HepG2 (cell line): ENCODE measurements at regions not wholly inside any gene's neighbourhood (a gene's known extent, or its start where the extent isn't known, plus 50 kb on each side); places are given as distances from the start of the nearest gene placed in this dataset.
A peak's percentile ranks its signal among the peaks of the same experiment; 100 is the strongest.

ENCODE experiments used
- DMAP1 ChIP-seq: IDR thresholded peaks from 2 replicates; pipeline ENCODE4 v1.6.1; 2016
- HNF4A ChIP-seq: sonication (generic); formaldehyde crosslinking; IDR thresholded peaks from 2 replicates; pipeline ENCODE4 v1.4.0; 2020; ENCODE audit warnings: missing genetic modification reagents
- MEIS1 ChIP-seq: sonication (generic); formaldehyde crosslinking; IDR thresholded peaks from 2 replicates; pipeline ENCODE4 v1.9.0; 2021; ENCODE audit warnings: mild to moderate bottlenecking, missing genetic modification reagents, moderate library complexity, borderline replicate concordance
- MTF2 ChIP-seq: sonication (generic); formaldehyde crosslinking; IDR thresholded peaks from 2 replicates; pipeline ENCODE4 v1.5.0; 2020; ENCODE audit warnings: missing genetic modification reagents, borderline replicate concordance
- MYC ChIP-seq: sonication (generic); formaldehyde crosslinking; IDR thresholded peaks from 2 replicates; pipeline ENCODE4 v1.9.0; 2021; ENCODE audit warnings: missing genetic modification reagents, borderline replicate concordance
- PLRG1 ChIP-seq: fragments of 450-650 bp; conservative IDR thresholded peaks from 2 replicates; pipeline ENCODE4 v1.6.1; 2016
- RAD21 ChIP-seq: fragments of 450-650 bp; formaldehyde crosslinking; IDR thresholded peaks from 2 replicates; pipeline ENCODE4 v1.5.0; 2020; ENCODE audit warnings: mild to moderate bottlenecking
- SETDB1 ChIP-seq: sonication (generic); formaldehyde crosslinking; IDR thresholded peaks from 2 replicates; pipeline ENCODE4 v1.5.1; 2020; ENCODE audit warnings: missing genetic modification reagents, mild to moderate bottlenecking, borderline replicate concordance
- SMYD3 ChIP-seq: sonication (generic); formaldehyde crosslinking; IDR thresholded peaks from 2 replicates; pipeline ENCODE4 v1.8.1; 2023; ENCODE audit warnings: mild to moderate bottlenecking, missing genetic modification reagents
- SOX13 ChIP-seq, 3 experiments: fragments of 450-650 bp in 1 of 3; sonication (generic) in 1 of 3; formaldehyde crosslinking in 1 of 3; IDR thresholded peaks in 2 of 3; conservative IDR thresholded peaks in 1 of 3; 2 replicates each; pipeline versions ENCODE4 v1.5.0 to v1.6.1; 2016 to 2020; ENCODE audit warnings: antibody characterized with exemption in 1 of 3, mild to moderate bottlenecking in 1 of 3, missing compliant biosample characterization in 1 of 3, missing genetic modification reagents in 1 of 3, moderate library complexity in 1 of 3
- ZBTB7B ChIP-seq: sonication (generic); formaldehyde crosslinking; IDR thresholded peaks from 2 replicates; pipeline ENCODE4 v1.4.0; 2020; ENCODE audit warnings: missing genetic modification reagents
- ZFP82 ChIP-seq: sonication (generic); formaldehyde crosslinking; IDR thresholded peaks from 2 replicates; pipeline ENCODE4 v1.5.1; 2020; ENCODE audit warnings: mild to moderate bottlenecking, missing genetic modification reagents, borderline replicate concordance
- ZFX ChIP-seq: sonication (generic); formaldehyde crosslinking; IDR thresholded peaks from 2 replicates; pipeline ENCODE4 v1.4.0; 2020; ENCODE audit warnings: mild to moderate bottlenecking, low read depth, missing genetic modification reagents, moderate library complexity
- ZKSCAN1 ChIP-seq: fragments of 150-350 bp; IDR thresholded peaks from 2 replicates; pipeline ENCODE4 v1.6.1; 2014; ENCODE audit warnings: low read length
- ZNF205 ChIP-seq: IDR thresholded peaks from 2 replicates; pipeline ENCODE4 v1.6.1; 2018; ENCODE audit warnings: missing biosample characterization, missing genetic modification reagents
- ZNF264 ChIP-seq: sonication (generic); formaldehyde crosslinking; IDR thresholded peaks from 2 replicates; pipeline ENCODE4 v1.4.0; 2020; ENCODE audit warnings: missing genetic modification reagents
- ZNF616 ChIP-seq: sonication (generic); formaldehyde crosslinking; IDR thresholded peaks from 2 replicates; pipeline ENCODE4 v1.5.0; 2020; ENCODE audit warnings: low read depth, mild to moderate bottlenecking, missing genetic modification reagents
- ZNF652 ChIP-seq: IDR thresholded peaks from 2 replicates; pipeline ENCODE4 v1.6.1; 2016; ENCODE audit warnings: low read depth, borderline replicate concordance
- ZNF749 ChIP-seq: sonication (generic); formaldehyde crosslinking; IDR thresholded peaks from 2 replicates; pipeline ENCODE4 v1.8.0; 2022; ENCODE audit warnings: mild to moderate bottlenecking, missing genetic modification reagents, moderate library complexity, borderline replicate concordance
- ZNF790 ChIP-seq: sonication (generic); formaldehyde crosslinking; IDR thresholded peaks from 2 replicates; pipeline ENCODE4 v1.8.0; 2022; ENCODE audit warnings: missing genetic modification reagents, mild to moderate bottlenecking, borderline replicate concordance
- ZSCAN30 ChIP-seq: sonication (generic); formaldehyde crosslinking; IDR thresholded peaks from 2 replicates; pipeline ENCODE4 v1.5.0; 2020; ENCODE audit warnings: mild to moderate bottlenecking, missing genetic modification reagents
- ZSCAN9 ChIP-seq: IDR thresholded peaks from 2 replicates; pipeline ENCODE4 v1.6.1; 2016; ENCODE audit warnings: borderline replicate concordance
- TF ChIP-seq, protein P1 (sequence below): sonication (generic); formaldehyde crosslinking; IDR thresholded peaks from 2 replicates; pipeline ENCODE4 v1.4.0; 2020; ENCODE audit warnings: missing genetic modification reagents
- TF ChIP-seq, protein P2 (sequence below): sonication (generic); formaldehyde crosslinking; conservative IDR thresholded peaks from 2 replicates; pipeline ENCODE4 v1.8.0; 2022; ENCODE audit warnings: missing genetic modification reagents
- TF ChIP-seq, protein P3 (sequence below): sonication (generic); formaldehyde crosslinking; IDR thresholded peaks from 2 replicates; pipeline ENCODE4 v1.5.1; 2020; ENCODE audit warnings: mild to moderate bottlenecking, missing genetic modification reagents, borderline replicate concordance
- TF ChIP-seq, protein P4 (sequence below): IDR thresholded peaks from 2 replicates; pipeline ENCODE4 v1.6.1; 2018; ENCODE audit warnings: missing genetic modification reagents, mild to moderate bottlenecking, missing compliant biosample characterization

DNA sequence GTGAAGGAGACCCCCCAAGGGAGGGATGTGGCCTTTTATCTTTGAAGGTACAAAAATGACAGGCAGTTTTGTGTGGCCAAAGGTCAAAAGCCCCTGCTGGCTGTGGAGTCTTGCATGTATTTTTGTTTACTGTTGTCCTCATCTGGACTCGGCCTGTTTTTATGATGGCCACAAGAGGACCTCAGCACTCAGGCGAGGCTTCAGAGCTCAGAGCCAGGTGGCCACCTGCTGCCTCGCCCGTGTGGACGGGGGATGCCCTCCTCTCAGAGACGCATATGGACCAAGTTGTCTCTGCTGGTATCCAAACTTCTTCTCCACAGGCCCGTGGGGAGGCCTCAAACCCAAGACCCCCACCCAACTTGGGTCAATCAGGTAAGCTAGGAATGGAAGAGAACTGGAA is 118.2 kb downstream of the DACT2 start (continued):
- TF ChIP-seq ZNF616 (no peak), ZBTB7B (CRISPR knock-in tag) (0 out of 2 replicates have a peak, but pooled peaks have one; percentile 38), MEIS1 (CRISPR knock-in tag) (peak; percentile 15; the same call in 1 of the 2 replicates), SOX13 (IDR thresholded peaks at IDR 0.05) (no peak), SOX13 (CRISPR knock-in tag; conservative IDR thresholded peaks at IDR 0.05 in 1 of 2, IDR thresholded peaks at IDR 0.05 in 1 of 2) (no peak; a peak in 1 of 4 replicates), MYC (CRISPR knock-in tag) (peak; percentile 62; the same call in 1 of the 2 replicates), ZSCAN30 (CRISPR knock-in tag) (no peak), RAD21 (CRISPR knock-in tag) (peak; percentile 93), ZNF749 (no peak), ZNF264 (CRISPR knock-in tag) (no peak), MTF2 (CRISPR knock-in tag) (no peak), ZNF790 (CRISPR knock-in tag) (no peak), ZNF205 (CRISPR knock-in tag) (peak; percentile 58; the same call in 1 of the 2 replicates), ZKSCAN1 (no peak), ZFX (no peak), ZSCAN9 (CRISPR knock-in tag) (no peak), SMYD3 (no peak), ZFP82 (CRISPR knock-in tag) (0 out of 2 replicates have a peak, but pooled peaks have one; percentile 74), DMAP1 (no peak), PLRG1 (no peak), SETDB1 (CRISPR knock-in tag) (no peak), HNF4A (peak; percentile 38; the same call in 1 of the 2 replicates), ZNF652 (CRISPR knock-in tag) (no peak)
- TF ChIP-seq, protein P1, sequence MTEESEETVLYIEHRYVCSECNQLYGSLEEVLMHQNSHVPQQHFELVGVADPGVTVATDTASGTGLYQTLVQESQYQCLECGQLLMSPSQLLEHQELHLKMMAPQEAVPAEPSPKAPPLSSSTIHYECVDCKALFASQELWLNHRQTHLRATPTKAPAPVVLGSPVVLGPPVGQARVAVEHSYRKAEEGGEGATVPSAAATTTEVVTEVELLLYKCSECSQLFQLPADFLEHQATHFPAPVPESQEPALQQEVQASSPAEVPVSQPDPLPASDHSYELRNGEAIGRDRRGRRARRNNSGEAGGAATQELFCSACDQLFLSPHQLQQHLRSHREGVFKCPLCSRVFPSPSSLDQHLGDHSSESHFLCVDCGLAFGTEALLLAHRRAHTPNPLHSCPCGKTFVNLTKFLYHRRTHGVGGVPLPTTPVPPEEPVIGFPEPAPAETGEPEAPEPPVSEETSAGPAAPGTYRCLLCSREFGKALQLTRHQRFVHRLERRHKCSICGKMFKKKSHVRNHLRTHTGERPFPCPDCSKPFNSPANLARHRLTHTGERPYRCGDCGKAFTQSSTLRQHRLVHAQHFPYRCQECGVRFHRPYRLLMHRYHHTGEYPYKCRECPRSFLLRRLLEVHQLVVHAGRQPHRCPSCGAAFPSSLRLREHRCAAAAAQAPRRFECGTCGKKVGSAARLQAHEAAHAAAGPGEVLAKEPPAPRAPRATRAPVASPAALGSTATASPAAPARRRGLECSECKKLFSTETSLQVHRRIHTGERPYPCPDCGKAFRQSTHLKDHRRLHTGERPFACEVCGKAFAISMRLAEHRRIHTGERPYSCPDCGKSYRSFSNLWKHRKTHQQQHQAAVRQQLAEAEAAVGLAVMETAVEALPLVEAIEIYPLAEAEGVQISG (CRISPR knock-in tag): no peak; the same call in 1 of the 2 replicates
- TF ChIP-seq, protein P2, sequence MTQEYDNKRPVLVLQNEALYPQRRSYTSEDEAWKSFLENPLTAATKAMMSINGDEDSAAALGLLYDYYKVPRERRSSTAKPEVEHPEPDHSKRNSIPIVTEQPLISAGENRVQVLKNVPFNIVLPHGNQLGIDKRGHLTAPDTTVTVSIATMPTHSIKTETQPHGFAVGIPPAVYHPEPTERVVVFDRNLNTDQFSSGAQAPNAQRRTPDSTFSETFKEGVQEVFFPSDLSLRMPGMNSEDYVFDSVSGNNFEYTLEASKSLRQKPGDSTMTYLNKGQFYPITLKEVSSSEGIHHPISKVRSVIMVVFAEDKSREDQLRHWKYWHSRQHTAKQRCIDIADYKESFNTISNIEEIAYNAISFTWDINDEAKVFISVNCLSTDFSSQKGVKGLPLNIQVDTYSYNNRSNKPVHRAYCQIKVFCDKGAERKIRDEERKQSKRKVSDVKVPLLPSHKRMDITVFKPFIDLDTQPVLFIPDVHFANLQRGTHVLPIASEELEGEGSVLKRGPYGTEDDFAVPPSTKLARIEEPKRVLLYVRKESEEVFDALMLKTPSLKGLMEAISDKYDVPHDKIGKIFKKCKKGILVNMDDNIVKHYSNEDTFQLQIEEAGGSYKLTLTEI (CRISPR knock-in tag): no peak
- TF ChIP-seq, protein P3, sequence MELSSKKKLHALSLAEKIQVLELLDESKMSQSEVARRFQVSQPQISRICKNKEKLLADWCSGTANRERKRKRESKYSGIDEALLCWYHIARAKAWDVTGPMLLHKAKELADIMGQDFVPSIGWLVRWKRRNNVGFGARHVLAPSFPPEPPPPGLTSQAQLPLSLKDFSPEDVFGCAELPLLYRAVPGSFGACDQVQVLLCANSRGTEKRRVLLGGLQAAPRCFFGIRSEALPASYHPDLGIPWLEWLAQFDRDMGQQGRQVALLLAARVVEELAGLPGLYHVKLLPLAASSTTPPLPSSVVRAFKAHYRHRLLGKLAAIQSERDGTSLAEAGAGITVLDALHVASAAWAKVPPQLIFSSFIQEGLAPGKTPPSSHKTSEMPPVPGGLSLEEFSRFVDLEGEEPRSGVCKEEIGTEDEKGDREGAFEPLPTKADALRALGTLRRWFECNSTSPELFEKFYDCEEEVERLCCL: no peak
- TF ChIP-seq, protein P4, sequence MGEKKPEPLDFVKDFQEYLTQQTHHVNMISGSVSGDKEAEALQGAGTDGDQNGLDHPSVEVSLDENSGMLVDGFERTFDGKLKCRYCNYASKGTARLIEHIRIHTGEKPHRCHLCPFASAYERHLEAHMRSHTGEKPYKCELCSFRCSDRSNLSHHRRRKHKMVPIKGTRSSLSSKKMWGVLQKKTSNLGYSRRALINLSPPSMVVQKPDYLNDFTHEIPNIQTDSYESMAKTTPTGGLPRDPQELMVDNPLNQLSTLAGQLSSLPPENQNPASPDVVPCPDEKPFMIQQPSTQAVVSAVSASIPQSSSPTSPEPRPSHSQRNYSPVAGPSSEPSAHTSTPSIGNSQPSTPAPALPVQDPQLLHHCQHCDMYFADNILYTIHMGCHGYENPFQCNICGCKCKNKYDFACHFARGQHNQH: peak; percentile 46; the same call in 1 of the 2 replicates
